SU-DHL-6 (cell line): ENCODE measurements at regions not wholly inside any gene's neighbourhood (a gene's known extent, or its start where the extent isn't known, plus 50 kb on each side); places are given as distances from the start of the nearest gene placed in this dataset.

ENCODE experiments used
- CTCF ChIP-seq: fragments of 200-600 bp; sonication (generic); IDR thresholded peaks from one replicate; pipeline ENCODE4 v1.5.1; 2017; ENCODE audit warnings: antibody characterized with exemption, mild to moderate bottlenecking, low read length, moderate library complexity; ENCODE audit not compliant: insufficient read depth, poor library complexity, severe bottlenecking
- EZH2phosphoT487 ChIP-seq: fragments of 200-600 bp; sonication (generic), shearing (Covaris generic); conservative IDR thresholded peaks from 2 replicates; pipeline ENCODE4 v1.6.1; 2018; ENCODE audit warnings: mild to moderate bottlenecking, antibody characterized with exemption, low read length, moderate library complexity, mixed read lengths

- TF ChIP-seq CTCF (no peak), EZH2phosphoT487 (no peak)
These were observed 180.0 kb downstream of the TRIM29 start for GRCh38 chr11:119957951-119958350.
